Activated CD4-positive, CD25-positive, alpha-beta regulatory T cell treated with anti-CD3 and anti-CD28 coated beads, Interleukin-2, amount 50 U/mL, for 72 hours (primary cell): ENCODE measurements at regions not wholly inside any gene's neighbourhood (a gene's known extent, or its start where the extent isn't known, plus 50 kb on each side); places are given as distances from the start of the nearest gene placed in this dataset.

ENCODE experiments used
- DNase-seq: peaks from one replicate; pipeline ENCODE4 v3.0.0; 2021

- no peak for DNase-seq
Observed at GRCh38 chr12:128052777-128053176, 214.2 kb upstream of the TMEM132C start.

DNA sequence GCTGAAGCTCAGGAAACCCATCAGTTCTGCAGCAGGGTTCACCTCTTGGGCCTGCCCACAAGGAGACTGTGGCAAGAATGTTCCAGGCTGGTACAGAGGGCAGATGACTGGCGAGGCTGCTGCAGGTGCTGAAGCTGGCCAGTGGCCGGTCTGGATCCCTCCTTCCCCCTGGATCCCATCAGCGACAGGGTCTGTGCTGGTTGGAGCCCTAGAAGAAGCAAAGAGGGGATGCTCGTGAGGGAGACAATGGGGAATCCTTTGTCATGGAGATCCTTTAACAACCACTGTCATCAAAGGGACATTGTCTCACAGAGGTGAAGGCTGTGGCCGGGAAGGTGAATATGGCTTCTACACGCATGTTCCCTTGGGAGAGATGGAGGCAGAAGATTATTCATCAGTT lies 211.4 kb upstream of the TMEM132C start:
- no peak for DNase-seq

GRCh38 chr12:128056136-128056801 lies 210.7 kb upstream of the TMEM132C start:
- no peak for DNase-seq

- DNase-seq, result no peak
Observed at GRCh38 chr12:128057586-128057985, 209.4 kb upstream of the TMEM132C start.

DNA sequence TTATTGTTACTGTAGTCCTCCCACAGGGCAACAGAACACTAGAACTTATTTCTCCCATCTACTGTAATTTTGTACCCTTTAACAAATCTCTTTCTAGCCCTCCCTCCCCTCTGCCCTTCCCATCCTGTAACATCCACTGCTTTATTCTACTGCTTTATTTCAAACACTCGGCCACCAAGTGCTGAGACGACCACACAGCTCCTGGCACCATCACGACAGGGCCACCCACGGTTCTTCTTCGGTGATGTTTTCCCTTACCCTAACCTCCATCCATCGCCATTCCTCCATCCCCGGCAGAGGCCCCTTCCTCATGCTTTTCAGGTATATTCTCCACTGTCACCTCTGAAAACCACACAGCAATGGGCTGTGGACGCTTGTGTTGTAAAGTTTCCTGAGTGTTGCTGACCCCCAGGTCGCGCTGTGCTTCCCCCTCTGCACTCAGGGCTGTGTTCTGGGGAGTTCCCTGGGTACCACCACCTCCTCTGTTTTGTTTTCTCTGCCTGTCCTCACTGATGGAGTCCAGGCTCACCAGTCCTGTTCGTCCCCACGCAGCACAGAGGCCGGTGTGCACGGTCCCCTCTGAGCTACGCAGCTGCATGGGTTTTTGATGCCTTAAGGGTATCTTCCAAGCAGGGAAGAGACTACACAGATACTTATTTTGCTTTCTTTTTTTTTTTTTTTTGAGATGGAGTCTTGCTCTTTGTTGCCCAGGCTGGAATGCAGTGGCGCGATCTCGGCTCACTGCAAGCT lies 207.2 kb upstream of the TMEM132C start:
- no peak for DNase-seq

GRCh38 chr12:128068211-128068610 lies 198.8 kb upstream of the TMEM132C start:
- DNase-seq, result no peak

- DNase-seq, result no peak
Observed at GRCh38 chr12:128069359-128069997, 197.5 kb upstream of the TMEM132C start.

DNA sequence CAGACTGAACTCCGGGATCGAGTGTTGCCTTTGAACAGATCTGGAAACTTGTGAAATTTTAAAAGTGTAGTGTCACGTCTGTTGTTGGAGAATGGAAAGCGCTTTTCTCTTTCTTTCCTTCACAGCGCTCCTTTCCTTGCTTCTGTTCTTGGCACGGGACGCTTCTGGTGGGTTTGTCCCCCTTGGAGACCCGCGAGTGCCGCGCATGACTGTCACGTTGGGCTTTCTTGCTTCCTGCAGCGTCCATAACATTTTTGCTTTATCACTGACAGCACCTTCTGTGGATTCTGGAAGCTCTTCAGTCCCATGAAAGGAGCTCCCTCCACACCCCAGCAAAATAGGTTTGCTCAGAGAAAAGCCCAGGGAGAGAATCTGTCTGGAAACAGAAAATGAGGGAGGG lies 193.0 kb upstream of the TMEM132C start:
- DNase-seq, result no peak

DNA sequence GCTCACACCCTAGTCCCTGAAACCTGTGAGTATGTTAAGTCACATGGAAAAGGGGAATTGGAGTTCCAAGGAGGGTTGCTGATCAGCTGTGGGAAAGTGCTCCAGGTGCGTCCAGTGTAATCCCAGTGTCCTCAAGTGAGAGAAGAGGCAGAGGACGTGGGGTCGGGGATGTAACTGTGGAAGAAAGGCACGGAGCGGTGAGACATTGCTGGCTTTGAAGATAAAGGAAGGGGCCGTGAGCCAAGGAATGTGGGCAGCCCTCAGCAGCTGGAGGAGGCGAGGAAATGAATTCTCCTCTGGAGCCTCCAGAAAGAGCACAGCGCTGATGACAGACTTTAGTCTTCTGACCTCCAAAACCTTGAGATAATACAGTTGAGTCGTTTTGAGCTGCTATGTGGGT lies 191.6 kb upstream of the TMEM132C start:
- DNase-seq, result no peak

DNA sequence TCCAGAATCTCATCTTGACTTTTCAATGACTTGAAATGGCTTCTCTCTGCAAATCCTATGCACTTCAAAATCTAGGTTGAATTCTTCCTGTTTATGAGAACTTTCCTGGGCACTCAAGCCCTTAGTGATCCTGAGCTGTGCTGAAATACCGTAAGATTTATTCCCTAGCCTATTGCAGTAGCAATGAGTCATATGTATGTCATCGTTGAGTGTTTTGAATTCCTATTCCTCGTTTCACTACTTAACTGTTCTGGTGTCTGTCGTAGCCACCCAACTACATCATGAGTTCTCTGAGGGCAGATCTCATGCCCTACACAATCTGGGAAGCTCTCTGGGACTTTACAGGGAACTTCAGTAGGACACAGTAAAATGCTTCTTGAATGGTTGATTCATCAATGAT lies 190.8 kb upstream of the TMEM132C start:
- DNase-seq, result no peak

DNA sequence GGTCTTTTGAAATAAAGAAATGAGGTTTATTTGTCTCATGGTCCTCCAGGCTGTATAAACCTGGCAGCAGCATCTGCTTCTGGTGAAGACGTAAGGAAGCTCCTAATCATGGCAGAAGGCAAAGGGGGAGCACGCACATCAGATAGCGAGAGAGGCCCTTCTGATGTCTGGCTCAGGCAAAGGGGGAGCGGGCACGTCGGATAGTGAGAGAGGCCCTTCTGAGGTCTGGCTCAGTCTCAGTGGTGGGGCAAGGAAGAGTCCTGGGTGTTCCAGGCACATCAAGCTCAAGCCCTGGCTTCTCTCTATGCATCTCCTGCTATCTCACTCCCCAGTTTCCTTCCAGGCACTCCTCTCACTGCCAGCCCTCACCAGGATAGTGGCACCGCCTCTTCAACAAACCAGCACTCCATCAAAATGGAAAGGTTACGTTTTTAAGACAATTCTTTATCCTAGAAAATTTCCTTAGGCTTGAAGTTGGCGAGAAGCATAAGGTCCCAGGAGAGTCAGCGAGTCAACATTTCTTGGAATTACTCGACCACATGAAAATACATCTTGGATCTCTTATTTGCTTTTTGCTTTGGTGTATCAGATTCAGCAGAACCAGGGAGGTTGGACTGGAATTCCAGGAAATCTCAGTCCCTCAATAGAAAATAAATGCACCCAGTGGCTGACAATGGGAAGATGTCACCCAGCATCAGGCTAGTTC lies 189.6 kb upstream of the TMEM132C start:
- no peak for DNase-seq

GRCh38 chr12:128077917-128078298 lies 189.1 kb upstream of the TMEM132C start:
- DNase-seq, result no peak

- DNase-seq, result no peak
Observed at GRCh38 chr12:128078301-128078971, 188.5 kb upstream of the TMEM132C start.

GRCh38 chr12:128079446-128079845 lies 187.5 kb upstream of the TMEM132C start:
- no peak for DNase-seq

- no peak for DNase-seq
Observed at GRCh38 chr12:128083132-128083729, 183.7 kb upstream of the TMEM132C start.

DNA sequence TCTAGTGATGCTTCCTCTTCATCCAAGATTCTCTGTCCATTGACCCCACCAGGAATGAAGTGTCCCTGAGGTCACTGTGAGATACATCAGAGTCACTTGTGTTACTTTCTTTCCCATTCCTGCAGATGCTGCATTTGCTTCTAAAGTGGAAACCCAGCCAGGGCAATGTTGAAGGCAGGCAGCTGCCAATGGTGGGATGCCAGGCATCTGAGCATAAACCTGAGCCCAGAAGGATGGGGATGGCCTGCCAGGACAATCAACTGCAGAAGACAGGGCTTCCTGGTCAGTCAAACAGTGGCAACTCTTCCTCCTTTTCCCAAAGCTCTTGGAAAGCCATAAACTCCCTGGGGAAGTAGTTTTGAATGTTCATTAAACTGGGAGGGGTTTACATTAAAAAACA lies 178.0 kb upstream of the TMEM132C start:
- no peak for DNase-seq

- DNase-seq, result no peak
Observed at GRCh38 chr12:128089961-128090360, 177.0 kb upstream of the TMEM132C start.

DNA sequence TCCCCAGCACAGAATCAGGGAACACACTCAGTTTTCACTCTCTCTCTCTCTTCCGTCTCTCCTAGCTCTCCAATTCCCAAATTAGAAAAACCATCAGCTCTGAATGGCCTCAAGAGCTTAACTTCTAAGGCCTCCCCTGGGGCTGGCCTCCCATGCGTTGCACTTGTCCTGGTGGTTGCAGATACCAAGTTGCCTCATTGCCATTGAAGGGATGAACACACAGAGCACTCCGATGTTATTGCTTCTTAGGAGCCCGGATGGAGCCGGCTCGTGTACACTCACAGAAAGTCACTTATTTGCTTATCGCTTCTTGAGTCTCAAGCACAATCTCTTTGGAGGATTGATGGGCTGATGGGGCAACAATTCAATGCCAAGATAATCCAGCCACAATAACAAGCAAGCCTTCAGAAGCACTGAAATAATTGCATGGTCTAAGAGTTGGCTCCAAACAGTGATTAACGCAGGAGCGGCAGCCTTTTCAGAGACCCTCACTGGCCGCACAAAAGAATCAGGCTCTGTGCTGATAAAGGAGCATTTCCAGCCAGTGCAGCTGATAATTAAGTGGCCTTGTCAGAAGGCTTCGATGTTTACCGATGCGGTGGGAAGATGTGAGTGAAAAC lies 175.8 kb upstream of the TMEM132C start:
- no peak for DNase-seq

GRCh38 chr12:128091951-128092382 lies 175.0 kb upstream of the TMEM132C start:
- no peak for DNase-seq

GRCh38 chr12:128098730-128099129 lies 168.2 kb upstream of the TMEM132C start:
- DNase-seq, result no peak

DNA sequence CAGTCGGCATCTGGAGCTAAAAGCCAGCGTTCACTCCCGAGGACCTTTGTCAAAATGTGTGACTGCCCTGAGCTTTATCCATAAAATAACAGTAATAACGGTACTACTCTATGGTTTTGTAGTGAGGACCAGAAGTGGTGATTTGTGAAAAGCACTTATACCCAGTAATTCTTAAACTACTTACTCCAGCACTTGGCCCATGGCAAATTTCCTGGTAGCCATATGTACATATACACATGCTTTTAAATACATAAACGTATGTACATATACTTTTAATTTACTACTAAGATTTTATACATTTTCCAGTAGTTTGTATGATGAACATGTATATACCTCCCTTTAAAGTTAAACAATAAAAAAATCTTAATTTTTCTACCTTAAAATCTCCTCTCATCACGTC lies 163.8 kb upstream of the TMEM132C start:
- DNase-seq, result no peak

GRCh38 chr12:128109236-128109635 lies 157.7 kb upstream of the TMEM132C start:
- DNase-seq, result no peak
